ENCODE measurements at regions not wholly inside any gene's neighbourhood (a gene's known extent, or its start where the extent isn't known, plus 50 kb on each side); places are given as distances from the start of the nearest gene placed in this dataset.
A peak's percentile ranks its signal among the peaks of the same experiment; 100 is the strongest.

- TF ChIP-seq POLR2AphosphoS5 (IDR thresholded peaks at IDR 0.05), result peak in 3 of 4 donors; percentile 33 to 68 (median 55)
- no peak for TF ChIP-seq POLR2A (IDR thresholded peaks at IDR 0.05)
- TF ChIP-seq CTCF (IDR thresholded peaks at IDR 0.05), result no peak
- TF ChIP-seq EP300 (IDR thresholded peaks at IDR 0.05), result peak in 3 of 4 donors; percentile 15 to 84 (median 33)
Observed at GRCh38 chr3:178170698-178171535, 365.3 kb upstream of the KCNMB2 start.
